Trophoblast cell (in vitro differentiated cells and primary cell): ENCODE measurements at regions not wholly inside any gene's neighbourhood (a gene's known extent, or its start where the extent isn't known, plus 50 kb on each side); places are given as distances from the start of the nearest gene placed in this dataset.

ENCODE experiments used
- DNase-seq, 2 donors: peaks; one replicate each; pipeline ENCODE4 v3.0.0-alpha.2; 2016
- H2AFZ ChIP-seq: 2 replicates; pipeline ENCODE4 v1.6.1; 2013; ENCODE audit warnings: low read length, moderate library complexity, mild to moderate bottlenecking; ENCODE audit not compliant: insufficient read depth, poor library complexity
- H2AK5ac ChIP-seq: 2 replicates; pipeline ENCODE4 v1.6.1; 2013; ENCODE audit warnings: mild to moderate bottlenecking, low read length
- H2BK120ac ChIP-seq: 2 replicates; pipeline ENCODE4 v1.6.1; 2013; ENCODE audit warnings: low read length, mild to moderate bottlenecking, moderate library complexity; ENCODE audit not compliant: insufficient read depth, poor library complexity
- H2BK12ac ChIP-seq: 2 replicates; pipeline ENCODE4 v1.6.1; 2013; ENCODE audit warnings: mild to moderate bottlenecking, low read length, moderate library complexity
- H2BK5ac ChIP-seq: 2 replicates; pipeline ENCODE4 v1.6.1; 2013; ENCODE audit warnings: low read length, low read depth, moderate library complexity, mild to moderate bottlenecking; ENCODE audit not compliant: poor library complexity
- H3K14ac ChIP-seq: 2 replicates; pipeline ENCODE4 v1.6.1; 2013; ENCODE audit warnings: mild to moderate bottlenecking, low read length
- H3K18ac ChIP-seq: 2 replicates; pipeline ENCODE4 v1.6.1; 2013; ENCODE audit warnings: mild to moderate bottlenecking, low read length
- H3K23ac ChIP-seq: 2 replicates; pipeline ENCODE4 v1.6.1; 2013; ENCODE audit warnings: low read length
- H3K27ac ChIP-seq: 2 replicates; pipeline ENCODE4 v1.5.1; 2013; ENCODE audit warnings: low read depth, mild to moderate bottlenecking, inconsistent platforms, low read length, moderate library complexity
- H3K27me3 ChIP-seq: 2 replicates; pipeline ENCODE4 v1.6.1; 2013; ENCODE audit warnings: inconsistent platforms, mild to moderate bottlenecking, low read length, moderate library complexity; ENCODE audit not compliant: insufficient read depth
- H3K36me3 ChIP-seq, 2 experiments: 1 replicate in 1 of 2; 2 replicates in 1 of 2; pipeline ENCODE4 v1.6.1; 2013; ENCODE audit warnings: low read length in 2 of 2, mild to moderate bottlenecking in 2 of 2, moderate library complexity in 1 of 2; ENCODE audit not compliant: insufficient read depth in 2 of 2, control insufficient read depth in 1 of 2
- H3K4ac ChIP-seq: 2 replicates; pipeline ENCODE4 v1.6.1; 2013; ENCODE audit warnings: low read depth, mild to moderate bottlenecking, low read length, moderate library complexity
- H3K4me1 ChIP-seq, 2 experiments: 1 replicate in 1 of 2; 2 replicates in 1 of 2; pipeline ENCODE4 v1.6.1; 2013; ENCODE audit warnings: low read length in 2 of 2, mild to moderate bottlenecking in 2 of 2, moderate library complexity in 1 of 2; ENCODE audit not compliant: insufficient read depth in 2 of 2, control insufficient read depth in 1 of 2
- H3K4me2 ChIP-seq: 2 replicates; pipeline ENCODE4 v1.6.1; 2013; ENCODE audit warnings: inconsistent platforms, mild to moderate bottlenecking, low read length, moderate library complexity
- H3K4me3 ChIP-seq: 2 replicates; pipeline ENCODE4 v1.5.1; 2013; ENCODE audit warnings: mild to moderate bottlenecking, low read depth, low read length, inconsistent platforms
- H3K79me1 ChIP-seq: one replicate; pipeline ENCODE4 v1.6.1; 2013; ENCODE audit warnings: low read length
- H3K79me2 ChIP-seq: 2 replicates; pipeline ENCODE4 v1.6.1; 2013; ENCODE audit warnings: low read length, mild to moderate bottlenecking; ENCODE audit not compliant: control insufficient read depth, insufficient read depth, poor library complexity
- H3K9ac ChIP-seq: 2 replicates; pipeline ENCODE4 v1.6.1; 2013; ENCODE audit warnings: mild to moderate bottlenecking, low read length
- H3K9me3 ChIP-seq: 2 replicates; pipeline ENCODE4 v1.6.1; 2013; ENCODE audit warnings: low read depth, mild to moderate bottlenecking, control low read depth, inconsistent platforms, low read length; ENCODE audit not compliant: insufficient read depth
- H4K12ac ChIP-seq: 2 replicates; pipeline ENCODE4 v1.6.1; 2013; ENCODE audit warnings: low read depth, mild to moderate bottlenecking, low read length, moderate library complexity
- H4K8ac ChIP-seq: 2 replicates; pipeline ENCODE4 v1.6.1; 2013; ENCODE audit warnings: low read depth, mild to moderate bottlenecking, low read length, moderate library complexity
- H4K91ac ChIP-seq: one replicate; pipeline ENCODE4 v1.6.1; 2013; ENCODE audit warnings: low read depth, mild to moderate bottlenecking, low read length, moderate library complexity
- WGBS: extraction: QIAGEN DNeasy Blood & Tissue Kit; methylation state at CpG from one replicate; pipeline ENCODE4 v1.1.7; 2013; ENCODE audit warnings: missing lambda C conversion rate; ENCODE audit not compliant: insufficient read length, insufficient coverage; ENCODE audit errors: extremely low coverage; 5-methylcytosine and 5-hydroxymethylcytosine counted together

DNA sequence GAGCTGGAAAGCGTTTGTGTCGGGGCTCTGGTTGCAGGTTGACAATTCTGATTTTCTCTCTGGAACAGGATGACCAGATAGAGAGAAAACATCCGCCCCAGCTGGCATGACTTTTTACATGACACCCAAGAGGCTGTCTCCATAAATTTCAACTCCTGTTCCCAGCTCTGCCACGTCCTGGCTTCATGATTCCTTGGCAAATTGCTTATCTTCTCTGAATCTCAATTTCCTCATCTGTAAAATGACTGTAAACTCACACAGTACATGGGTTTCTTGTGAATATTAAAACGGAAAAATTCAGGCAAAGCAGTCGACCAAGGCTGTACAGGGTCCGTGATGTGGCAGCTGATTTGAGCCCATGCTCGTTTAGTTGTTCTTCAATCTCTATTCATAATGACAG lies 572.7 kb downstream of the AJAP1 start:
- no peak overlapping the region for H2AFZ ChIP-seq
- no CpG with 5 or more reads among the region's 8 CpGs for WGBS
- no peaks in the 10 kb centered on the region for H3K79me1 ChIP-seq
- H3K4ac ChIP-seq: no peak overlapping the region
- no peak overlapping the region for H3K4me3 ChIP-seq
- no peak overlapping the region for H4K91ac ChIP-seq
- H3K18ac ChIP-seq: no peak overlapping the region
- no peak overlapping the region for H3K9ac ChIP-seq
- no peak overlapping the region for H2BK120ac ChIP-seq
- H4K12ac ChIP-seq: no peak overlapping the region
- H4K8ac ChIP-seq: no peak overlapping the region
- no peak overlapping the region for H3K23ac ChIP-seq
- no peak for DNase-seq
- H3K79me2 ChIP-seq: no peaks in the 10 kb centered on the region
- H3K27ac ChIP-seq: no peak overlapping the region
- H2BK12ac ChIP-seq: no peak overlapping the region
- H3K27me3 ChIP-seq: no peaks in the 10 kb centered on the region
- no peak overlapping the region for H2AK5ac ChIP-seq
- H3K9me3 ChIP-seq: no peaks in the 10 kb centered on the region
- H3K4me1 ChIP-seq: no peaks in the 10 kb centered on the region
- H3K4me2 ChIP-seq: no peak overlapping the region
- no peak overlapping the region for H2BK5ac ChIP-seq
- H3K14ac ChIP-seq: no peak overlapping the region
- H3K36me3 ChIP-seq: no peaks in the 10 kb centered on the region

DNA sequence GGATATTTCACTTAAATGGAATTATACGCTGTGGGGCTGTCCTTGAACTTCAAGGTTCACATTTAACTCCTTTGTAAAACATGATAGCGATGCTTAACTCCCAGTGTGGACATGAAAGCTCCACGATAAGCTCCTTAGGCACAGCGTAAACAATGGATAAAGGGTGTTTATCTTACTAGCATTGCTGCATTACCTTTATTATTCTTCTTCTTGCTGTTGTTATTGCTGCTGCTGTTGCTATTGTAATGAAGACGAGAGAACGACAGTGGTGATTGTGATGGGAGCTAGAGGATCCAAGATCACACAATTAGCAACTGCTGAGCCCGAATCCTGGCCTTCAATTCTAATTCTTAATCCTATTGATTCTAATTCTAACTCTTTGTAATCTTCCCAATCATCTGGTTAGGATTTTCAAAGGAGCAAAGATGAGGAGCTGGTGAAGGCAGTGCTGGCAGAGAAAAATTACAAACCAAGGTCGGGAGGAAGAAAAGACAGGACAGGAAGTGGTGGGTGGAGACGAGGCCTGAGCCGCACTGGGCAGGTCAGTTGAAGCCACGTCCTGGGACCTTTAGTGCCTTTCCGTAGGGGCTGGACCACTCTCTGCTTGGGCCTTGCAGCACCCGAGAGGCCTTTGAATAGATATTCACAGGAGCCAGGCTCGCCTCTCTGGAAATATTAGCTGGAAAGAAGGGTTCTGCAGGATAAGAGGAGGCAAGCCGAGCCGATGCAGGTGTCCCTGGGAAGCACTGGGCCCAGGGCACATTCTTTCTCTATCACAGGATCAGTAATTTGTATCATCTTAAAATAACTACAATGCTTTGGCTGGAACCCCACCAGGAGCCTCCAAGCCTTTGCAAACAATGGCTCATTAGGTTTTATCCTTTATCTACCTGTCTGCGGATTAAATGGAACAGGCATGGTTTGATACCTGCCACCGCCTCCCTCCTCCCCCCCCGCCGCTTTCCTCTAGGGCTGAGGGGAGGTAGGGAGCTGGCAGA lies 571.6 kb downstream of the AJAP1 start:
- H3K9ac ChIP-seq: no peak overlapping the region
- no peak overlapping the region for H4K12ac ChIP-seq
- H3K36me3 ChIP-seq: no peaks in the 10 kb centered on the region
- no peaks in the 10 kb centered on the region for H3K9me3 ChIP-seq
- H3K4me2 ChIP-seq: no peak overlapping the region
- no peak overlapping the region for H2BK12ac ChIP-seq
- H4K8ac ChIP-seq: no peak overlapping the region
- no peak overlapping the region for H3K4ac ChIP-seq
- H2AK5ac ChIP-seq: no peak overlapping the region
- H2BK5ac ChIP-seq: no peak overlapping the region
- H2AFZ ChIP-seq: no peak overlapping the region
- WGBS: no CpG with 5 or more reads among the region's 20 CpGs
- H3K79me1 ChIP-seq: no peaks in the 10 kb centered on the region
- no peak overlapping the region for H2BK120ac ChIP-seq
- H3K27ac ChIP-seq: no peak overlapping the region
- H4K91ac ChIP-seq: no peak overlapping the region
- H3K23ac ChIP-seq: no peak overlapping the region
- no peak for DNase-seq
- H3K4me1 ChIP-seq: no peaks in the 10 kb centered on the region
- no peaks in the 10 kb centered on the region for H3K27me3 ChIP-seq
- no peak overlapping the region for H3K14ac ChIP-seq
- H3K18ac ChIP-seq: no peak overlapping the region
- H3K79me2 ChIP-seq: no peaks in the 10 kb centered on the region
- no peak overlapping the region for H3K4me3 ChIP-seq

DNA sequence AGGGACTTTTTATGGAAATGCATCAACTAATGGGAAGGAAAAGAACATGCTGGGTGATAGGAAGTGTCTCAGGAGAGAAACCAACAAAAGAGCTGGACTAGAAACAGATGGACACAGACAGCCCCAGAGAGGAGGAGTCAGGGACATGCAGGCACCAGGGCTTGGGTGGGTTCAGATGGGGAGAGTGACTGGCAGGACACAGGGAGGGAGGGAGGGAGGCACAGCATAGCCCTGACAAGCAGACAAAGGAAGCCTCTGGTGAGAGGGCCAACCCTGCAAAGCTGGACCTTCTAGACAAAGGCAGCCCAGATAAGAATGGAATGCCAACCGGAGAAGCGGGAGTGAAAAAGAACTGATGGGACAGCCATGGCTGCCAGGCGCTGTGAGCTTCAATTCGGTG lies 568.8 kb downstream of the AJAP1 start:
- no peak for DNase-seq
- no peaks in the 10 kb centered on the region for H3K9me3 ChIP-seq
- no peak overlapping the region for H2BK120ac ChIP-seq
- no peak overlapping the region for H3K9ac ChIP-seq
- no peak overlapping the region for H3K4ac ChIP-seq
- no peaks in the 10 kb centered on the region for H3K27me3 ChIP-seq
- no peak overlapping the region for H4K8ac ChIP-seq
- H3K36me3 ChIP-seq: no peaks in the 10 kb centered on the region
- H3K27ac ChIP-seq: no peak overlapping the region
- no peak overlapping the region for H2AFZ ChIP-seq
- no peak overlapping the region for H3K14ac ChIP-seq
- no peak overlapping the region for H2BK5ac ChIP-seq
- H3K4me2 ChIP-seq: no peak overlapping the region
- no peak overlapping the region for H4K12ac ChIP-seq
- H3K4me3 ChIP-seq: no peak overlapping the region
- no peaks in the 10 kb centered on the region for H3K79me1 ChIP-seq
- WGBS: no CpG with 5 or more reads among the region's 4 CpGs
- H2AK5ac ChIP-seq: no peak overlapping the region
- H2BK12ac ChIP-seq: no peak overlapping the region
- no peak overlapping the region for H4K91ac ChIP-seq
- H3K23ac ChIP-seq: no peak overlapping the region
- no peak overlapping the region for H3K18ac ChIP-seq
- no peaks in the 10 kb centered on the region for H3K79me2 ChIP-seq
- H3K4me1 ChIP-seq: no peaks in the 10 kb centered on the region

DNA sequence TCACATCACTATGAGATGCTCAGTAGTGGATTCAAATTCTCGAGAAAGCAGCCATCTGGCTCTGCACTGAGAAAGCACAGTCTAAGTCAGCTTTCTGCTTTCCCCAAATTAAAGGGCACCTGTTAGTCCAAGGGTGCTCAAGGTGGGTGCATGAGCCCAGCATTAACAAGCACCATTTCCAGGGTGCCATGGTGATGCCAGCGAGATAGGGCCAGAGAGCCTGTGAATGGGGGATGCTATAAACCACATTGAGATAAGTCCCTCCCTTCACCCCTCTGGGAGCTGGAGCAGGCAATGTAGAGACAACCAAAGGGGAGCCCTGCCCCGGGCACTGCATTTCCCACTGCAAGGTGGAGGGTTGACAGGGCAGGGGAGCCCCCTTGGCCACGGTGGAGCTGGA lies 568.2 kb downstream of the AJAP1 start:
- H3K79me1 ChIP-seq: no peaks in the 10 kb centered on the region
- H3K4ac ChIP-seq: no peak overlapping the region
- H3K27me3 ChIP-seq: no peaks in the 10 kb centered on the region
- H2AFZ ChIP-seq: no peak overlapping the region
- no peak overlapping the region for H3K18ac ChIP-seq
- no peak overlapping the region for H3K27ac ChIP-seq
- no peaks in the 10 kb centered on the region for H3K4me1 ChIP-seq
- H2BK120ac ChIP-seq: no peak overlapping the region
- no peak overlapping the region for H3K4me2 ChIP-seq
- DNase-seq: no peak
- no peak overlapping the region for H3K23ac ChIP-seq
- H3K9ac ChIP-seq: no peak overlapping the region
- no peak overlapping the region for H3K14ac ChIP-seq
- no peak overlapping the region for H2BK12ac ChIP-seq
- H3K9me3 ChIP-seq: no peaks in the 10 kb centered on the region
- H4K8ac ChIP-seq: no peak overlapping the region
- no CpG with 5 or more reads among the region's 4 CpGs for WGBS
- no peak overlapping the region for H3K4me3 ChIP-seq
- H3K79me2 ChIP-seq: no peaks in the 10 kb centered on the region
- no peak overlapping the region for H2AK5ac ChIP-seq
- H3K36me3 ChIP-seq: no peaks in the 10 kb centered on the region
- no peak overlapping the region for H4K91ac ChIP-seq
- H4K12ac ChIP-seq: no peak overlapping the region
- no peak overlapping the region for H2BK5ac ChIP-seq
